ENCODE measurements at regions not wholly inside any gene's neighbourhood (a gene's known extent, or its start where the extent isn't known, plus 50 kb on each side); places are given as distances from the start of the nearest gene placed in this dataset.

- DNase-seq (ENCODE audit: low spot score), result no peak
Observed at GRCh38 chr10:90407851-90408250, 450.0 kb downstream of the HTR7 start.

- DNase-seq (ENCODE audit: low spot score), result no peak
Observed at GRCh38 chr10:90412582-90412981, 445.3 kb downstream of the HTR7 start.

- no peak for DNase-seq (ENCODE audit: low spot score)
Observed at GRCh38 chr10:90413196-90413595, 444.6 kb downstream of the HTR7 start.

- no peak for DNase-seq (ENCODE audit: low spot score)
Observed at GRCh38 chr10:90414926-90415325, 442.9 kb downstream of the HTR7 start.

GRCh38 chr10:90417029-90417428 is 440.8 kb downstream of the HTR7 start:
- no peak for DNase-seq (ENCODE audit: low spot score)

GRCh38 chr10:90417476-90418210 is 440.2 kb downstream of the HTR7 start:
- DNase-seq (ENCODE audit: low spot score), result no peak

GRCh38 chr10:90418869-90419652 is 438.8 kb downstream of the HTR7 start:
- no peak for DNase-seq (ENCODE audit: low spot score)

GRCh38 chr10:90420637-90421318 is 437.1 kb downstream of the HTR7 start:
- no peak for DNase-seq (ENCODE audit: low spot score)

GRCh38 chr10:90421874-90422273 is 436.0 kb downstream of the HTR7 start:
- no peak for DNase-seq (ENCODE audit: low spot score)

GRCh38 chr10:90424730-90425129 is 433.1 kb downstream of the HTR7 start:
- DNase-seq (ENCODE audit: low spot score), result no peak

GRCh38 chr10:90430186-90430585 is 427.7 kb downstream of the HTR7 start:
- no peak for DNase-seq (ENCODE audit: low spot score)

GRCh38 chr10:90432866-90433265 is 425.0 kb downstream of the HTR7 start:
- DNase-seq (ENCODE audit: low spot score), result no peak

- DNase-seq (ENCODE audit: low spot score), result no peak
Observed at GRCh38 chr10:90435296-90435695, 422.5 kb downstream of the HTR7 start.

GRCh38 chr10:90437452-90437851 is 420.4 kb downstream of the HTR7 start:
- DNase-seq (ENCODE audit: low spot score), result no peak

- DNase-seq (ENCODE audit: low spot score), result no peak
Observed at GRCh38 chr10:90440870-90441269, 417.0 kb downstream of the HTR7 start.

- DNase-seq (ENCODE audit: low spot score), result no peak
Observed at GRCh38 chr10:90443342-90443741, 414.5 kb downstream of the HTR7 start.

GRCh38 chr10:90447831-90448230 is 410.0 kb downstream of the HTR7 start:
- DNase-seq (ENCODE audit: low spot score), result no peak

GRCh38 chr10:90450797-90451196 is 407.0 kb downstream of the HTR7 start:
- DNase-seq (ENCODE audit: low spot score), result no peak

- no peak for DNase-seq (ENCODE audit: low spot score)
Observed at GRCh38 chr10:90451283-90451682, 406.6 kb downstream of the HTR7 start.

GRCh38 chr10:90458054-90458453 is 399.8 kb downstream of the HTR7 start:
- no peak for DNase-seq (ENCODE audit: low spot score)

- no peak for DNase-seq (ENCODE audit: low spot score)
Observed at GRCh38 chr10:90458571-90458970, 399.3 kb downstream of the HTR7 start.

GRCh38 chr10:90461437-90462155 is 396.2 kb downstream of the HTR7 start:
- no peak for DNase-seq (ENCODE audit: low spot score)

Data from pons (tissue), 1 donor.